ENCODE measurements at regions not wholly inside any gene's neighbourhood (a gene's known extent, or its start where the extent isn't known, plus 50 kb on each side); places are given as distances from the start of the nearest gene placed in this dataset.
A peak's percentile ranks its signal among the peaks of the same experiment; 100 is the strongest.
"Not testable (repeated sequence)": the region's sequence is repeated elsewhere in the genome, so short reads cannot be mapped to it uniquely, and the experiment has no call there.

GRCh38 chr20:48490961-48491831 is 336.6 kb downstream of the PREX1 start:
- 84 to 85% methylated on average over 10 of the region's 10 CpGs for WGBS, 2 donors

GRCh38 chr20:48490341-48490740 is 337.5 kb downstream of the PREX1 start:
- intact Hi-C loops (cut with DNase I); H3K4me3 ChIP-seq (ENCODE audit: low read length in 2 of 2); H3K4me1 ChIP-seq (ENCODE audit: control insufficient read depth in 1 of 2, insufficient read depth in 2 of 2, low read length in 2 of 2); H3K36me3 ChIP-seq (ENCODE audit: control insufficient read depth in 1 of 2, insufficient read depth in 2 of 2, low read length in 1 of 2); DNase-seq; H3K9me3 ChIP-seq (ENCODE audit: control insufficient read depth, low read length); H3K27me3 ChIP-seq (ENCODE audit: control insufficient read depth in 1 of 2, insufficient read depth in 2 of 2, low read length in 1 of 2); ATAC-seq (ENCODE audit: low FRiP score); H3K27ac ChIP-seq (ENCODE audit: low read depth in 1 of 2, low read length in 2 of 2): not testable (repeated sequence)
- 67 to 81% methylated on average over 7 of the region's 7 CpGs for WGBS, 2 donors

More at GRCh38 chr20:48490961-48491831, 336.6 kb downstream of the PREX1 start:
- DNase-seq (no peak), ATAC-seq (ENCODE audit: low FRiP score) (no peak)
- Histone ChIP-seq H3K36me3 (ENCODE audit: control insufficient read depth in 1 of 2, insufficient read depth in 2 of 2, low read length in 1 of 2) (no peaks in the 10 kb centered on the region), H3K9me3 (ENCODE audit: control insufficient read depth, low read length) (no peaks in the 10 kb centered on the region), H3K4me1 (ENCODE audit: control insufficient read depth in 1 of 2, insufficient read depth in 2 of 2, low read length in 2 of 2) (no peaks in the 10 kb centered on the region), H3K27me3 (ENCODE audit: control insufficient read depth in 1 of 2, insufficient read depth in 2 of 2, low read length in 1 of 2) (no peaks in the 10 kb centered on the region), H3K27ac (ENCODE audit: low read depth in 1 of 2, low read length in 2 of 2) (no peak overlapping the region), H3K4me3 (ENCODE audit: low read length in 2 of 2) (no peak overlapping the region)
- intact Hi-C loops (cut with DNase I): no loop called here

GRCh38 chr20:48489656-48490055 is 338.1 kb downstream of the PREX1 start:
- ATAC-seq (ENCODE audit: low FRiP score) (no peak), DNase-seq (no peak)
- no peak overlapping the region for H3K4me3 ChIP-seq (ENCODE audit: low read length in 2 of 2)
- WGBS, 2 donors: 1 to 7% methylated on average over 8 of the region's 8 CpGs
- no peaks in the 10 kb centered on the region for H3K4me1 ChIP-seq (ENCODE audit: control insufficient read depth in 1 of 2, insufficient read depth in 2 of 2, low read length in 2 of 2)
- H3K27ac ChIP-seq (ENCODE audit: low read depth in 1 of 2, low read length in 2 of 2): no peak overlapping the region
- no peaks in the 10 kb centered on the region for H3K9me3 ChIP-seq (ENCODE audit: control insufficient read depth, low read length)
- H3K27me3 ChIP-seq (ENCODE audit: control insufficient read depth in 1 of 2, insufficient read depth in 2 of 2, low read length in 1 of 2): no peaks in the 10 kb centered on the region
- intact Hi-C loops (cut with DNase I): no loop called here
- no peaks in the 10 kb centered on the region for H3K36me3 ChIP-seq (ENCODE audit: control insufficient read depth in 1 of 2, insufficient read depth in 2 of 2, low read length in 1 of 2)

- ATAC-seq (ENCODE audit: low FRiP score) (no peak), DNase-seq (no peak)
- H3K9me3 ChIP-seq (ENCODE audit: control insufficient read depth, low read length): no peaks in the 10 kb centered on the region
- intact Hi-C loops (cut with DNase I): no loop called here
- H3K4me3 ChIP-seq (ENCODE audit: low read length in 2 of 2): no peak overlapping the region
- no peaks in the 10 kb centered on the region for H3K27me3 ChIP-seq (ENCODE audit: control insufficient read depth in 1 of 2, insufficient read depth in 2 of 2, low read length in 1 of 2)
- no peaks in the 10 kb centered on the region for H3K4me1 ChIP-seq (ENCODE audit: control insufficient read depth in 1 of 2, insufficient read depth in 2 of 2, low read length in 2 of 2)
- no peaks in the 10 kb centered on the region for H3K36me3 ChIP-seq (ENCODE audit: control insufficient read depth in 1 of 2, insufficient read depth in 2 of 2, low read length in 1 of 2)
- H3K27ac ChIP-seq (ENCODE audit: low read depth in 1 of 2, low read length in 2 of 2): no peak overlapping the region
- WGBS, 2 donors: 74 to 78% methylated on average over 12 of the region's 12 CpGs
These were observed 338.7 kb downstream of the PREX1 start for GRCh38 chr20:48489046-48489463.

GRCh38 chr20:48488334-48489034 is 339.3 kb downstream of the PREX1 start:
- ATAC-seq (ENCODE audit: low FRiP score); H3K4me1 ChIP-seq (ENCODE audit: control insufficient read depth in 1 of 2, insufficient read depth in 2 of 2, low read length in 2 of 2); H3K27ac ChIP-seq (ENCODE audit: low read depth in 1 of 2, low read length in 2 of 2); H3K27me3 ChIP-seq (ENCODE audit: control insufficient read depth in 1 of 2, insufficient read depth in 2 of 2, low read length in 1 of 2); intact Hi-C loops (cut with DNase I); H3K4me3 ChIP-seq (ENCODE audit: low read length in 2 of 2); H3K36me3 ChIP-seq (ENCODE audit: control insufficient read depth in 1 of 2, insufficient read depth in 2 of 2, low read length in 1 of 2); H3K9me3 ChIP-seq (ENCODE audit: control insufficient read depth, low read length); DNase-seq: not testable (repeated sequence)
- 69 to 81% methylated on average over 8 to 9 of the region's 9 CpGs for WGBS, 2 donors

DNA sequence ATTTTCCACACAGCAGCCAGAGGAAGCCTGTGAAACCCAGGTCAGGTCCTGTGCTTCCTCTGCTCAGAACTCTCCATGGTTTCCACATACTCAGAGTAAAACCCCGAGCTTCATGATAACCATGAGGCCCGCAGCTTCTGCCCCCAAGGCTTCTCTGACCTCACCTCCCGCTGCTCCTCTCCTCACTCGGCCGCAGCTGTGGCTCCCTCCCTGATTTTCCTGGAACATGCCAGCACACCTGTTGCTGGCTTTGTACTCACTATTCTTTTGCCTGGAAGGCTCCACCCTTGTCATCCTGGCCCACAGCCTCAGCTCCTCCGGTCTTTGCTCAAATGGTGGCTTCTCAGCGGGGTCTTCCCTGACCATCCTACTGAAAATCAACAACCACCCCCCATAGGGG is 341.7 kb downstream of the PREX1 start:
- Histone ChIP-seq H3K27me3 (ENCODE audit: control insufficient read depth in 1 of 2, insufficient read depth in 2 of 2, low read length in 1 of 2) (no peaks in the 10 kb centered on the region), H3K36me3 (ENCODE audit: control insufficient read depth in 1 of 2, insufficient read depth in 2 of 2, low read length in 1 of 2) (no peaks in the 10 kb centered on the region), H3K9me3 (ENCODE audit: control insufficient read depth, low read length) (no peaks in the 10 kb centered on the region), H3K4me1 (ENCODE audit: control insufficient read depth in 1 of 2, insufficient read depth in 2 of 2, low read length in 2 of 2) (no peaks in the 10 kb centered on the region), H3K4me3 (ENCODE audit: low read length in 2 of 2) (no peak overlapping the region), H3K27ac (ENCODE audit: low read depth in 1 of 2, low read length in 2 of 2) (no peak overlapping the region)
- WGBS, 2 donors: 81 to 86% methylated on average over 7 of the region's 7 CpGs
- DNase-seq (peak in 1 of 2 donors; percentile 6), ATAC-seq (ENCODE audit: low FRiP score) (no peak)
- intact Hi-C loops (cut with DNase I): no loop called here

GRCh38 chr20:48485153-48485552 is 342.6 kb downstream of the PREX1 start:
- DNase-seq; ATAC-seq (ENCODE audit: low FRiP score); H3K4me1 ChIP-seq (ENCODE audit: control insufficient read depth in 1 of 2, insufficient read depth in 2 of 2, low read length in 2 of 2); H3K27me3 ChIP-seq (ENCODE audit: control insufficient read depth in 1 of 2, insufficient read depth in 2 of 2, low read length in 1 of 2); H3K27ac ChIP-seq (ENCODE audit: low read depth in 1 of 2, low read length in 2 of 2); H3K4me3 ChIP-seq (ENCODE audit: low read length in 2 of 2); intact Hi-C loops (cut with DNase I); H3K9me3 ChIP-seq (ENCODE audit: control insufficient read depth, low read length); H3K36me3 ChIP-seq (ENCODE audit: control insufficient read depth in 1 of 2, insufficient read depth in 2 of 2, low read length in 1 of 2): not testable (repeated sequence)
- WGBS, 2 donors: 83% methylated on average over 7 of the region's 7 CpGs

GRCh38 chr20:48483334-48484066 is 344.3 kb downstream of the PREX1 start:
- Histone ChIP-seq H3K4me1 (ENCODE audit: control insufficient read depth in 1 of 2, insufficient read depth in 2 of 2, low read length in 2 of 2) (no peaks in the 10 kb centered on the region), H3K9me3 (ENCODE audit: control insufficient read depth, low read length) (no peaks in the 10 kb centered on the region), H3K27me3 (ENCODE audit: control insufficient read depth in 1 of 2, insufficient read depth in 2 of 2, low read length in 1 of 2) (no peaks in the 10 kb centered on the region), H3K27ac (ENCODE audit: low read depth in 1 of 2, low read length in 2 of 2) (no peak overlapping the region), H3K4me3 (ENCODE audit: low read length in 2 of 2) (no peak overlapping the region), H3K36me3 (ENCODE audit: control insufficient read depth in 1 of 2, insufficient read depth in 2 of 2, low read length in 1 of 2) (no peaks in the 10 kb centered on the region)
- DNase-seq (no peak), ATAC-seq (ENCODE audit: low FRiP score) (no peak)
- WGBS, 2 donors: 75 to 77% methylated on average over 11 of the region's 11 CpGs
- intact Hi-C loops (cut with DNase I): no loop called here

Measured in aorta (tissue), 5 donors.